ENCODE measurements at regions not wholly inside any gene's neighbourhood (a gene's known extent, or its start where the extent isn't known, plus 50 kb on each side); places are given as distances from the start of the nearest gene placed in this dataset.

- TF ChIP-seq POLR2A (IDR thresholded peaks at IDR 0.05; ENCODE audit: low read depth, low read length) (no peak), POLR2AphosphoS5 (IDR thresholded peaks at IDR 0.05; ENCODE audit: low read depth, low read length) (no peak)
Measured at GRCh38 chr9:117815948-117816347, 111.7 kb downstream of the TLR4 start.

Measured in GM12891 (cell line).